ENCODE measurements at regions not wholly inside any gene's neighbourhood (a gene's known extent, or its start where the extent isn't known, plus 50 kb on each side); places are given as distances from the start of the nearest gene placed in this dataset.

DNA sequence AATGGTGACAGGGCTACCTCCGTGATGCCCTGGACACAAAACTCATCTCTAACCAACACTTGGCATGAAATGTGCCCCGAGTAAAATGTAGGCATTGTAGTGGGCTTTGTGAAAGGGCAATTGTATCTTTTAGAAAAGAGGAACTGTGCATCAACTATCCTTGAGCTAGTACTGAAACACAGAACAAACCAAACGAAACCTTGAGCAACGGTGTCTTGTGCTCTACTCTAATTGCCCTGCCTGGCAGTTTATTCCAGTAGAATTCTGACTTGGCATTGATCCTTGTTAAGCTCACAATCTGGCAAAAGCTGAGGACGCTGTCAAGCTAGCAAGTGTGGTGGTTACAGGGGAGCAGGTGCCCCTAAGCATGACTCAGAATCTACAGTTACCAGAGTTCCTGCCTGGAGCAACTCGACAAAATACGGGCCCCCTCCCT, 707.1 kb upstream of the SPRY2 start:
- TF ChIP-seq, protein P1, sequence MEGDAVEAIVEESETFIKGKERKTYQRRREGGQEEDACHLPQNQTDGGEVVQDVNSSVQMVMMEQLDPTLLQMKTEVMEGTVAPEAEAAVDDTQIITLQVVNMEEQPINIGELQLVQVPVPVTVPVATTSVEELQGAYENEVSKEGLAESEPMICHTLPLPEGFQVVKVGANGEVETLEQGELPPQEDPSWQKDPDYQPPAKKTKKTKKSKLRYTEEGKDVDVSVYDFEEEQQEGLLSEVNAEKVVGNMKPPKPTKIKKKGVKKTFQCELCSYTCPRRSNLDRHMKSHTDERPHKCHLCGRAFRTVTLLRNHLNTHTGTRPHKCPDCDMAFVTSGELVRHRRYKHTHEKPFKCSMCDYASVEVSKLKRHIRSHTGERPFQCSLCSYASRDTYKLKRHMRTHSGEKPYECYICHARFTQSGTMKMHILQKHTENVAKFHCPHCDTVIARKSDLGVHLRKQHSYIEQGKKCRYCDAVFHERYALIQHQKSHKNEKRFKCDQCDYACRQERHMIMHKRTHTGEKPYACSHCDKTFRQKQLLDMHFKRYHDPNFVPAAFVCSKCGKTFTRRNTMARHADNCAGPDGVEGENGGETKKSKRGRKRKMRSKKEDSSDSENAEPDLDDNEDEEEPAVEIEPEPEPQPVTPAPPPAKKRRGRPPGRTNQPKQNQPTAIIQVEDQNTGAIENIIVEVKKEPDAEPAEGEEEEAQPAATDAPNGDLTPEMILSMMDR (IDR thresholded peaks at IDR 0.05; ENCODE audit: low read depth, low read length) = no peak
- TF ChIP-seq POLR2A (IDR thresholded peaks at IDR 0.05; ENCODE audit: extremely low read depth, insufficient read length) = no peak
- TF ChIP-seq, protein P2, sequence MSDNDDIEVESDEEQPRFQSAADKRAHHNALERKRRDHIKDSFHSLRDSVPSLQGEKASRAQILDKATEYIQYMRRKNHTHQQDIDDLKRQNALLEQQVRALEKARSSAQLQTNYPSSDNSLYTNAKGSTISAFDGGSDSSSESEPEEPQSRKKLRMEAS (IDR thresholded peaks at IDR 0.05; ENCODE audit: low read depth, low read length) = no peak
